Tibial nerve (tissue), 3 donors: ENCODE measurements at regions not wholly inside any gene's neighbourhood (a gene's known extent, or its start where the extent isn't known, plus 50 kb on each side); places are given as distances from the start of the nearest gene placed in this dataset.

Source experiments
- POLR2A ChIP-seq, 2 donors: fragments of 450-650 bp; IDR thresholded peaks; one replicate each; pipeline ENCODE4 v1.6.1; 2017; ENCODE audit warnings: antibody characterized with exemption in 2 of 2, mild to moderate bottlenecking in 2 of 2, moderate library complexity in 2 of 2
- TF ChIP-seq, protein P1 (sequence below), 5 experiments: fragments of 200-600 bp in 3 of 5; fragments of 450-650 bp in 2 of 5; sonication (generic) in 3 of 5; IDR thresholded peaks; one replicate each; pipeline ENCODE4 v1.5.1; 2016 to 2019; ENCODE audit warnings: antibody characterized with exemption in 5 of 5, mild to moderate bottlenecking in 3 of 5, moderate library complexity in 2 of 5

DNA sequence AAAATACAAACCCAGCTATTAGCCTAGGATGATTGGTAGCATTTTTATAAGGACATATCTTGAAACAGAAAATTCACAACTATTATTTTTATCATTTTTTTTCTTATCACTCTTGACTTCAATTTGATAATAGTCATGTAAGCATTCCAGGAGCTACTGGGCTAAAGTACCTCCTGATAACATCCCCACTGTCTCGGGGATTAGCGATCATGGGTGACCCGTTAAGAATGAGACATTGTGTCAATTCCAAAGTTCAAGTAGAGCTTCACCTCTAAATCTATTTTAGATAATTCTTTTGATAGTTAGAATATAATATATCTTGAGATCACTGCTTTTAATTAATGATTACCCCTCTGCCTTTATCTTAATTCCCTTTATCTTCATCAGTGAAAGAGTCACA lies 1204.5 kb upstream of the CHAC2 start:
- TF ChIP-seq, protein P1, sequence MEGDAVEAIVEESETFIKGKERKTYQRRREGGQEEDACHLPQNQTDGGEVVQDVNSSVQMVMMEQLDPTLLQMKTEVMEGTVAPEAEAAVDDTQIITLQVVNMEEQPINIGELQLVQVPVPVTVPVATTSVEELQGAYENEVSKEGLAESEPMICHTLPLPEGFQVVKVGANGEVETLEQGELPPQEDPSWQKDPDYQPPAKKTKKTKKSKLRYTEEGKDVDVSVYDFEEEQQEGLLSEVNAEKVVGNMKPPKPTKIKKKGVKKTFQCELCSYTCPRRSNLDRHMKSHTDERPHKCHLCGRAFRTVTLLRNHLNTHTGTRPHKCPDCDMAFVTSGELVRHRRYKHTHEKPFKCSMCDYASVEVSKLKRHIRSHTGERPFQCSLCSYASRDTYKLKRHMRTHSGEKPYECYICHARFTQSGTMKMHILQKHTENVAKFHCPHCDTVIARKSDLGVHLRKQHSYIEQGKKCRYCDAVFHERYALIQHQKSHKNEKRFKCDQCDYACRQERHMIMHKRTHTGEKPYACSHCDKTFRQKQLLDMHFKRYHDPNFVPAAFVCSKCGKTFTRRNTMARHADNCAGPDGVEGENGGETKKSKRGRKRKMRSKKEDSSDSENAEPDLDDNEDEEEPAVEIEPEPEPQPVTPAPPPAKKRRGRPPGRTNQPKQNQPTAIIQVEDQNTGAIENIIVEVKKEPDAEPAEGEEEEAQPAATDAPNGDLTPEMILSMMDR (IDR thresholded peaks at IDR 0.05), result no peak
- TF ChIP-seq POLR2A (IDR thresholded peaks at IDR 0.05), result no peak
